Esophagus muscularis mucosa (tissue), 3 donors: ENCODE measurements at regions not wholly inside any gene's neighbourhood (a gene's known extent, or its start where the extent isn't known, plus 50 kb on each side); places are given as distances from the start of the nearest gene placed in this dataset.

Experiments
- CTCF ChIP-seq, 3 experiments: fragments of 200-600 bp in 2 of 3; fragments of 450-650 bp in 1 of 3; sonication (generic) in 2 of 3; IDR thresholded peaks; one replicate each; pipeline ENCODE4 v1.5.1; 2017 to 2019; ENCODE audit warnings: antibody characterized with exemption in 3 of 3, mild to moderate bottlenecking in 2 of 3, moderate library complexity in 1 of 3
- POLR2A ChIP-seq: fragments of 450-650 bp; IDR thresholded peaks from one replicate; pipeline ENCODE4 v1.6.1; 2017; ENCODE audit warnings: antibody characterized with exemption, moderate library complexity, mild to moderate bottlenecking, low read depth
- POLR2AphosphoS5 ChIP-seq, 2 donors: sonication (generic); formaldehyde crosslinking; IDR thresholded peaks; one replicate each; pipeline ENCODE4 v1.6.1; 2017; ENCODE audit warnings: antibody characterized with exemption in 2 of 2

DNA sequence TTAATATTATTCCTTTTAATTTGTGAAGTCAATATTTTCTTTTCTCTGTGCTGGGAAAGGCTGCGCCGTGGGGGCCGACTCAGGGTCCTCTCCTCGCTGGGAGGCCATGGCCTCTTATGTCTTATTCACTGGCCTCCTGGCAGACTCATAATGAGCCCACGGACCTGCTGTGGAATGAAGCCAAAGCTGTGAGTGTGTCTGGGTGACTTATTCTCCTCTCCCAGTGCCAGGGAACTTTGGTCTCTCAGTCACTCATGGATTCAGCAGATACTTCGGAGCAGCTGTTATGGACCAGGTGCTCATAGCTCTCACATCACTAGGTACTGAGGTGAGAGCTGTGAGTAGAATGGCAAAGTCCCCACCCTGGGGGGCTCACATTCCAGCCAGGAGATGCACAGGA is 297.6 kb downstream of the CDH26 start:
- TF ChIP-seq CTCF (IDR thresholded peaks at IDR 0.05) (no peak), POLR2AphosphoS5 (IDR thresholded peaks at IDR 0.05) (no peak), POLR2A (no peak)
